KOPT-K1 (cell line): ENCODE measurements at regions not wholly inside any gene's neighbourhood (a gene's known extent, or its start where the extent isn't known, plus 50 kb on each side); places are given as distances from the start of the nearest gene placed in this dataset.

ENCODE experiments used
- H3K27ac ChIP-seq: fragments of 200-600 bp; sonication (generic); 2 replicates; pipeline ENCODE4 v1.5.1; 2016; ENCODE audit warnings: antibody characterized with exemption, mild to moderate bottlenecking, low read depth, low read length; ENCODE audit not compliant: poor library complexity, severe bottlenecking
- H3K36me3 ChIP-seq: fragments of 200-600 bp; sonication (generic); 2 replicates; pipeline ENCODE4 v1.5.1; 2017; ENCODE audit warnings: antibody characterized with exemption, mild to moderate bottlenecking, low read length, moderate library complexity; ENCODE audit not compliant: insufficient read depth
- H3K9me3 ChIP-seq: fragments of 200-600 bp; sonication (generic); 2 replicates; pipeline ENCODE4 v1.5.1; 2017; ENCODE audit warnings: antibody characterized with exemption, low read length, mild to moderate bottlenecking; ENCODE audit not compliant: insufficient read depth, poor library complexity, severe bottlenecking

DNA sequence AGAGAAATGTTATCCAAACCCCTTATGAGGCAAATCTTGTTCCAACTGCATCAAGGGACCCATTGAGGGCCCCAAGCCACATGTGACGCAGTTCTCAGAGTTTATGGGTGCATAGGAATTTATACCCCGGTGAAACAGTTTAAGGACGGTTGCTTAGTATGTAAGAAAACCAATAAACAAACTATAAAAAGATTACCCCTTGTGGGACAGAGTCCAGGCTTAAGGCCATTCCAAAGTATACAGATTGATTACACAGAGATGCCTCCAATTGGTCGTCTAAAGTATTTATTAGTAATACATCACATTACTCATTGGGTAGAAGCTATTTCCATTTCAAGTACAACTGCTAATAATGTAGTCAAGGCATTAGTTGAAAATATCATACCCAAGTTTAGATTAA is 885.0 kb upstream of the MDGA2 start:
- peaks cover 6% of the 10 kb centered on the region for H3K9me3 ChIP-seq
- H3K36me3 ChIP-seq = no peaks in the 10 kb centered on the region
- no peak overlapping the region for H3K27ac ChIP-seq

DNA sequence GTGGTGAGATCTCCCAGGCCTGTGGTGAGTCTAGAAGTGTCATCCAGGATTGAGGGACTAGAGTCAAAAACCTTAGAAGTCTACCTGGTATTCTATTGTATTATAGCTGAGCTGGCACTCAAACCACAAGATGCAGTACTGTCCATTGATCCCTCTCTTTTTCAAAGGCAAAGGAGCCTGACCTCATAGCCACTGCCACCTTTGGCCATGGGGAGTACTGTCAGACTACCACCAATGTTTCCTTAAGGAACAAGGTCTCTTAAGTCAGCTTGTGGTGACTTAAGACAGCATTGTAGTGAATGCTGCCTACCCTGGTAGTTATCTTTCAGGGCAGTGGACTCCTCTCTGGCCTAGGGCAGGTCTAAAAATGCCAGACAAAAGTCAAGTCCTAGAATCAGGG is 878.0 kb upstream of the MDGA2 start:
- H3K9me3 ChIP-seq = no peaks in the 10 kb centered on the region
- H3K36me3 ChIP-seq = no peaks in the 10 kb centered on the region
- no peak overlapping the region for H3K27ac ChIP-seq

DNA sequence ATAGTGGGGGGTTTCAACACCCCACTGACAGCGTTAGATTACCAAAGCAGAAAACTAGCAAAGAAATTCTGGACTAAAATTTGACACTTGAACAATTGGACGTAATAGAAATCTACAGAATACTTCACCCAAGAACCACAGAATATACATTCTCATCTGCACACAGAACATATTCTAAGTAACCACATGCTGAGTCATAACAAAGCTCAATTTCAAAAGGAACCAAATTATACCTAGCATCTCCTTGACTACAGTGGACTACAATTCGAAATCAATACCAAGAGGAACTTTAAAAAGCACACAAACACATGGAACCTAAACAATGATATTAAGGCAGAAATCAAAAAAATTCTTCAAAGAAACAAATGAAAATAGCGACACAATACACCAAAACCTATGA is 871.6 kb upstream of the MDGA2 start:
- Histone ChIP-seq H3K36me3 (no peaks in the 10 kb centered on the region), H3K9me3 (no peaks in the 10 kb centered on the region), H3K27ac (no peak overlapping the region)

DNA sequence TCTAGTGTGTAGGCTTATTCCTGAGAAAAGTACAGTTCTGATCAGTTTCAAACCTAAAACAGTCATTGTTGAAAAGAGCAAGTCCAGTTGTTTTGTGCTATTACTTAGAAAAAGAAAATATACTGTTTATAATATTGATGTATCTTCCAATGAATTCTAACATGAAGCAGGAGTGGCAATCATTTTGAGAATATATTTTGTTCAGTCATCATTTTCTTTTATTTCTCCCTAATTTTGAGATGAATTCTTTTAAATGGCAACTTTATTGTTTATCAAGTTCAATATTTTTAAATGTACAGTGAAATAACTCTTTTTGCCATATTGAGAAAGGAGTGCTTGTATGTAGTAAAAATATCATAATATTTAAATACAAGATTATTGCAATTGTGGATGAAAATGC is 862.2 kb upstream of the MDGA2 start:
- H3K36me3 ChIP-seq = no peaks in the 10 kb centered on the region
- H3K27ac ChIP-seq = no peak overlapping the region
- H3K9me3 ChIP-seq = no peaks in the 10 kb centered on the region

DNA sequence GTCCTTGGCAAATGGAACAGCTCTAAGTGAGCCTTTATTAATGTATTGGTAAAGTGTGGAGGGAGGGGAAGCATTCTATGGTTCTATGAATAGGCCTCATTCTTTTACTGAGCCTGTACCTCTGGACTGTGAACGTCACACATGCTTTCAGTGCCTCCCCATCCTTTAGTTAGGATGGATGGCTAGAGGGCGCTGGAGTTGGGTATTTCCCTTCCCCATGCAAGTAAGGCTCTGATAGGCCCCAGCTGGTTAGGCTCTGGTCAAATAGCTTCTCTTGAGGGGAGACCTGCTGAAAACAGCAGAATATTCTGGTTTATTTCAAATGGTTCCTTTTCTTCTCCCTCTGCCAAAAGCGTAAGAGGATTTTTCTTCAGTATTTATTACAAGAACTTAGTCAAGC is 860.9 kb upstream of the MDGA2 start:
- no peaks in the 10 kb centered on the region for H3K36me3 ChIP-seq
- H3K9me3 ChIP-seq = no peaks in the 10 kb centered on the region
- no peak overlapping the region for H3K27ac ChIP-seq

DNA sequence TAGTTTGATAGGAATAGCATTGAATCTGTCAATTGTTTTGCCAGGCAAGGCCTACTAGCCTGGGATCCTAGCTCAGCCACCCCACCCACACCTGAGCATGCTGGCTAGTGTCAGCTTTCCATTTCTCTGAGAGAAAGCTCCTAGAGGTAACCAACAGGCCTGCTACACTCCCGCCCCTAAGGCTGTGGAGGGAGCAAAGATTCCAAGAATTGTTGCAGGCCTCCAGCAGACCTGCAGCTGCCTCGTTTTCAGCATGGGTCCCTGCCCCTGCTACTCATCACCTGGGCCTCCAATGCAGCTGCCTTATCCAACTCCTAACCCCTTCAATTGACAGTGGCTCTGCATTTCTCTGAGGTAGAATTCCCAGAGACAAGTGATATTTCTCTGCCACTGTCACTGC is 852.4 kb upstream of the MDGA2 start:
- Histone ChIP-seq H3K36me3 (no peaks in the 10 kb centered on the region), H3K27ac (no peak overlapping the region), H3K9me3 (no peaks in the 10 kb centered on the region)

DNA sequence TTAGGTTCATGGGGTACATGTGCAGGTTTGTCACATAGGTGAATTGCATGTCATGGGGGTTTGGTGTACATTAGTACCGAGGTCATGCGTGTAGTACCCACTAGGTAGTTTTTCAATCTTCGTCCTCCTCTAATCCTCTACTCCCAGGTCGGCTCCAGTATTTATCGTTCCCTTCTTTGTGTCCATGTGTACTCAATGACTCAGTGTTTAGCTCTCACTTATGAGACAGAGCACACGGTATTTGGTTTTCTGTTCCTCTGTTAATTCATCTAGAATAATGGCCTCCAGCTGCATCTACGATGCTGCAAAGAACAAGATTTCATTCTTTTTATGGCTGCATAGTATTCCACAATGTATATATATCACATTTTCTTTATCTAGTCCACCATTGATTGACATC is 850.9 kb upstream of the MDGA2 start:
- Histone ChIP-seq H3K9me3 (no peaks in the 10 kb centered on the region), H3K27ac (no peak overlapping the region), H3K36me3 (no peaks in the 10 kb centered on the region)

DNA sequence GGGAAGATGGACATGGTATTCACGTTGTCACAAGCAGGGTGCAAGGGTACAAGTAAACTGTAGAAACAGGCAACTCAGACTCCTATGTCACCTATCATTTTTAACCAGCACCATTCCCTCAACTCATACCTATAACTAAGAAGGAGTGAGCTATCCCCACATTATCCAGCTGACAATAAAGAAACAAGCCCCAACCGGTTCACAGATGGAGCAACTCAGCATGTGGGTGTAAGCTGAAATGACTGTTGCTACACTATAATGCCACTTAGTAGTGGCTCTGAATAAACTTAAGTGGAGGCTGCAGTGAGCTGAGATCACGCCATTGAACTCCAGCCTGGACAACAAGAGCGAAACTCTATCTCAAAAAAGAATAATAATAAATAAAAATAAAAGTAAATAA is 829.5 kb upstream of the MDGA2 start:
- Histone ChIP-seq H3K27ac (no peak overlapping the region), H3K36me3 (no peaks in the 10 kb centered on the region), H3K9me3 (no peaks in the 10 kb centered on the region)

DNA sequence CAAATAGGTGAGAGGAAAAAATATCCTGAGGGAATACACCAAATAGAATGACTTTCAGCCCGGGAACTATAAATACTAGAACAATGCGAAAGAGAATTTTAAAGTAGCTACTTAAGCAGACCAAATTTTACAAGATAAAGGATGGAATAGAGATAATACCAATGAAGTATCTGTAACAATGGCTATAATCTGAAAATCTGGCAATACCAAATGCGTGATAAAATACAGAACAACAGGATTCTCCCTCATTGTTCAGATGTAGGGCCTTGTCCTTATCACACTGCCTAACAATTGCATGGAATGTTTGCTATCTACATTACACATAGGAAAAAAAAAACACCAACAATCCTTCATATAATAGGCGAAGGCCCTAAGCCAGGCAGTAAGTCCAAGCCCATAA is 815.4 kb upstream of the MDGA2 start:
- no peak overlapping the region for H3K27ac ChIP-seq
- no peaks in the 10 kb centered on the region for H3K9me3 ChIP-seq

DNA sequence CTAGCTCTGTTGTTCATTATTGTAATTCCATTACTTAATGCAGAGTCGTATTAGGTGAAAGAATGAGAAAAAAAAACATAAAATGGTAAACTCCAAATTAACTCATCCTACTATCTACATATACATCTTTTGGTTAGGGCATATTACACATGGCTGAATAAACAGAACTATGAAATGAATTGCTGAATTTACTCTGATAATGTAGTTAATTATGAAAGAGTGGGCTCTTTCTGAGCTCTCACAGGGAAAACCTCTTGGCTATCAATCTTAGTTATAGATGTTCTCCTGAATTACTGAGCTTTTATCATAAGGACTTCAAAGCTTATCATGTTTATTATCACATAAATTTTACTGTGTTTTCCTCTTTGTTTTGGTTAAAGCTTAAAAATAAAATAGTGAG is 798.5 kb upstream of the MDGA2 start:
- no peak overlapping the region for H3K27ac ChIP-seq
- no peaks in the 10 kb centered on the region for H3K36me3 ChIP-seq

More for the DNA sequence above, 815.4 kb upstream of the MDGA2 start:
- no peaks in the 10 kb centered on the region for H3K36me3 ChIP-seq

DNA sequence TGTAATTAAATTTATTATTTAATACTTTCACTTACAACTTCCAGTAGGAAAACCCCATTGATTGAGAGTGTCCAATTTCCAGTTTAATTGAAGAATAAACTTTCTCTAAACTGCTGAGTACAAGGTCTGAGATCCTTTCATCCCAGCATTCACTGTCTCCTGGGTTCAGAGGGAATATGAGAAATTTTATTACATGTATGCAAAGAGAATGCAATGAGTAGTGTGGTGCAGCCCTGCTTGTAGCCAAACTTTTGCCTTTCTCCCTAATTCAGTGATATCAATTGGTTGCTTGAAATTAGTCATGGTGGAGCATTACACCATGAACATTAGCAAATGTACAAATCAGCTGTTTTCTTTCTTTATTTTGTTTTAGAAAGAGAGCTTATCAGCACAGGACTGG is 780.6 kb upstream of the MDGA2 start:
- Histone ChIP-seq H3K27ac (no peak overlapping the region), H3K9me3 (no peaks in the 10 kb centered on the region), H3K36me3 (no peaks in the 10 kb centered on the region)

More for the DNA sequence above, 798.5 kb upstream of the MDGA2 start:
- peaks cover 5% of the 10 kb centered on the region for H3K9me3 ChIP-seq

DNA sequence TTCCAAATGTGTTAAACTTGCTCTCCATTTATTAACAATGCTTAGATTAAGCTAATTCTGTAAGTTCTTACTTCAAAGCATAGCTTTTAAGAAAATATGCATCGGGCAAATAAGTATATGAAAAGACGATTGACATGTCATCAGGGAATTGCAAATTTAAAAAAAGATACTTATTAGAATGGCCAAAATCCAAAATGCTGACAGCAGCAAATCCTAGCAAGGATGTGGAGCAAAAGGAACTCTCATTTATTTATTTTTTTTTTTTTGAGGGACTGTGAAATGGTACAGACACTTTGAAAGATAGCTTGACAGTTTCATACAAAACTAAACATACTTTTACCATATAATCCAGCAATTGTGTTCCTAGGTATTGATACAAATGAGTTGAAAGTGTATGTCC is 779.5 kb upstream of the MDGA2 start:
- Histone ChIP-seq H3K9me3 (no peaks in the 10 kb centered on the region), H3K27ac (no peak overlapping the region), H3K36me3 (no peaks in the 10 kb centered on the region)

DNA sequence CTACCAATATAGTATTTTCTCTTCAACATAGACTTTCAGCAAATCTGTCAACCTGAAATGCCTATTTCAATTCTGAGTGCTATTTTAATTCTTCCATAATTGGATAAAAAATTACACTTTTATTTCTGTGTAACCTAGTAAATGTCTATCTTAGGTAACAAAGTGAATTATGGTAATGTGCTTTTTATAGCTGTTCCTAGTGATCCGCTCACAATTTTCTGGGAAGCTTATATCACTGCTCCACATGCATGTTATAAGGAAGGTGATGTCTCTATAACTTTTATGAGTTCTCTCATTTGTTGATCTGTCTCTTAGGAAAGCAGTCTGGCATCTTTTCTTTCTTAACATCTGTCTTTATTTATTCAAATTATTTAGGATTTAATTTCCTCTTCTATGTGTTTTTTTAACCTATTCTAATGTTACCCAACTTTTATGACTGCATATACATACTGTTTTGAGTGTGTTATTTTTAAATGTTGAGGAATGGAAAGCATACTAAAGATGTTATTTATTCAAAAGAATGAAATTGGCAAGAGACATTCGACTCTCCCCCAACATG is 777.1 kb upstream of the MDGA2 start:
- Histone ChIP-seq H3K27ac (no peak overlapping the region), H3K9me3 (no peaks in the 10 kb centered on the region), H3K36me3 (no peaks in the 10 kb centered on the region)

DNA sequence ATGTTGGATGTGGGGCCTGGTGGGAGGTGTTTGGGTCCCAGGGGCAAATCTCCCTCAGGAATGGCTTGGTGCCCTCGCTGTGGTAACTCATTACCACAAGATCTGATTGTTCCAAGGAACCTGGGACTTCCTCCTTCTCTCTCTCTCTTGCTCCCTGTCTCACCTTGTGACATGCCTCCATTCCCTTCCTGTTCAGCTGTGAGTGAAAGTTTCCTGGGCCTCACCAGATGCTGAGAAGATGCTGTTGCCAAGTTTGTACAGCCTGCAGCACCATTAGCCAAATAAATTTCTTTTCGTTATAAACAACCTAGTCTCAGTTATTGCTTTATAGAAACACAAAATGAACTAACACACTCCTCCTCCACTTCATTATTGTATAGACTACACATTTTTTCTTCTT is 759.8 kb upstream of the MDGA2 start:
- H3K9me3 ChIP-seq = no peaks in the 10 kb centered on the region
- H3K36me3 ChIP-seq = no peaks in the 10 kb centered on the region
- H3K27ac ChIP-seq = no peak overlapping the region

DNA sequence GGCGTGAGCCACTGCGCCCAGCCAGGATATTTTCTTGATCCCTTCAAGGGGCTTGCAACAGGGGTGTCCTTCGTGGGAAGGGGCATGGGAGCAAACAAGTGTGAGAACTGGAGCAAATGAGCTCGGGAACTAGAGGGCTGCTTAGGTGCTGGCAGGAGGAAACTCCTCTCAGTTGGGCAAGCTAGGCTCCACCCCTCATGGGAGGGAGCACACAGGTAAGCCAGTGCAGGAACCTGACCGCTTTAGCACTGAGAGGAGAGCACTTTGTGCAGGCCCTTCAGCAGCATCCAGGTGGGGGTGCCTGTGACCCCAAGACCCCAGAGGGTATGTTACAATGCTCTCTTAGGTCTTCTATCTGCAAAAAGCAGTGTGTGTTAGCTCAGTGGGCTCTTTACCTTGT is 755.4 kb upstream of the MDGA2 start:
- Histone ChIP-seq H3K27ac (no peak overlapping the region), H3K36me3 (no peaks in the 10 kb centered on the region), H3K9me3 (no peaks in the 10 kb centered on the region)

DNA sequence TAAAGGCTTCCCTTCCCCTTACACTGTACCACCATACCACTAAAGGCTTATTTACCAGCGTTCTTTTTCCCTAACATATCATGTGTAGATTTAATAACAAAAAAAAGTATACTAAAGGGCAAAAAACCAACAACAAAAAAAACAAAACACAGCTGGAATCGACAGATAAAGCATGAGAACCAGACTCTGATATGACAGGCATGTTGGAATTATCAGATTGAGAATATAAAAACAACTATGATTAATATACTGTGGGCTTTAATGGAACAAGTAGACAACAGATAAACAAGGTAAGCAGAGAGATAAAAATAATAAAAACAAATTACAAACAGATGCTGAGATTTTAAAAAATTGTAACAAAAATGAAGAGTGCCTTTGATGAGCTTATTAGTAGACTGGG is 754.1 kb upstream of the MDGA2 start:
- Histone ChIP-seq H3K9me3 (no peaks in the 10 kb centered on the region), H3K36me3 (no peaks in the 10 kb centered on the region)

More for the DNA sequence above, 754.1 kb upstream of the MDGA2 start:
- H3K27ac ChIP-seq = no peak overlapping the region
